GM18868 (cell line): ENCODE measurements at regions not wholly inside any gene's neighbourhood (a gene's known extent, or its start where the extent isn't known, plus 50 kb on each side); places are given as distances from the start of the nearest gene placed in this dataset.
"Not testable (repeated sequence)": the region's sequence is repeated elsewhere in the genome, so short reads cannot be mapped to it uniquely, and the experiment has no call there.

Source experiments
- ATAC-seq: cut with Tn5 transposase; IDR thresholded peaks from one replicate; pipeline ENCODE4 v1.9.1; 2021; ENCODE audit warnings: mild to moderate bottlenecking, moderate library complexity; ENCODE audit not compliant: unreplicated experiment

GRCh38 chr13:69109891-69110525 lies 997.6 kb upstream of the ATXN8OS start:
- no peak for ATAC-seq

GRCh38 chr13:69108486-69108885 lies 999.1 kb upstream of the ATXN8OS start:
- ATAC-seq, result no peak

GRCh38 chr13:69107436-69107835 lies 1000.2 kb upstream of the ATXN8OS start:
- ATAC-seq, result no peak

- ATAC-seq, result no peak
Measured at GRCh38 chr13:69101841-69102240, 1005.8 kb upstream of the ATXN8OS start.

GRCh38 chr13:69094485-69094884 lies 1013.1 kb upstream of the ATXN8OS start:
- no peak for ATAC-seq

GRCh38 chr13:69092615-69093322 lies 1014.9 kb upstream of the ATXN8OS start:
- ATAC-seq, result no peak

- no peak for ATAC-seq
Measured at GRCh38 chr13:69077267-69077666, 1030.4 kb upstream of the ATXN8OS start.

- ATAC-seq, result no peak
Measured at GRCh38 chr13:69069554-69070133, 1038.0 kb upstream of the ATXN8OS start.

GRCh38 chr13:69050696-69051095 lies 1056.9 kb upstream of the ATXN8OS start:
- ATAC-seq, result no peak

- no peak for ATAC-seq
Measured at GRCh38 chr13:69044629-69045028, 1063.0 kb upstream of the ATXN8OS start.

GRCh38 chr13:69040898-69041297 lies 1066.7 kb upstream of the ATXN8OS start:
- no peak for ATAC-seq

- no peak for ATAC-seq
Measured at GRCh38 chr13:69035771-69036170, 1071.9 kb upstream of the ATXN8OS start.

GRCh38 chr13:69028936-69029335 lies 1078.7 kb upstream of the ATXN8OS start:
- ATAC-seq, result no peak

- ATAC-seq, result no peak
Measured at GRCh38 chr13:69020120-69020519, 1087.5 kb upstream of the ATXN8OS start.

- ATAC-seq, result not testable (repeated sequence)
Measured at GRCh38 chr13:69018173-69018572, 1089.5 kb upstream of the ATXN8OS start.

- ATAC-seq, result no peak
Measured at GRCh38 chr13:69010789-69011188, 1096.8 kb upstream of the ATXN8OS start.

- no peak for ATAC-seq
Measured at GRCh38 chr13:69008499-69008898, 1099.1 kb upstream of the ATXN8OS start.

GRCh38 chr13:68998056-68998455 lies 1109.6 kb upstream of the ATXN8OS start:
- no peak for ATAC-seq

- no peak for ATAC-seq
Measured at GRCh38 chr13:68996668-68997025, 1111.0 kb upstream of the ATXN8OS start.

- no peak for ATAC-seq
Measured at GRCh38 chr13:68995972-68996667, 1111.5 kb upstream of the ATXN8OS start.

GRCh38 chr13:68993154-68993553 lies 1114.5 kb upstream of the ATXN8OS start:
- no peak for ATAC-seq

GRCh38 chr13:68988176-68988575 lies 1119.5 kb upstream of the ATXN8OS start:
- no peak for ATAC-seq
